Peyer's patch (tissue), 4 donors: ENCODE measurements at regions not wholly inside any gene's neighbourhood (a gene's known extent, or its start where the extent isn't known, plus 50 kb on each side); places are given as distances from the start of the nearest gene placed in this dataset.

Source experiments
- DNase-seq, 3 donors: peaks; one replicate each; pipeline ENCODE4 v3.0.0-alpha.2; 2017 to 2019
- H3K27ac ChIP-seq, 4 donors: fragments of 200-600 bp; sonication (generic); one replicate each; pipeline ENCODE4 v1.5.1; 2016 to 2019
- H3K27me3 ChIP-seq, 2 donors: fragments of 200-600 bp; sonication (generic); one replicate each; pipeline ENCODE4 v1.5.1; 2019
- H3K36me3 ChIP-seq, 3 donors: fragments of 200-600 bp; sonication (generic); one replicate each; pipeline ENCODE4 v1.5.1; 2016 to 2019
- H3K4me1 ChIP-seq, 4 donors: fragments of 200-600 bp; sonication (generic); one replicate each; pipeline ENCODE4 v1.5.1; 2016 to 2019
- H3K4me3 ChIP-seq, 4 donors: fragments of 200-600 bp; sonication (generic); 1 replicate in 3 of 4; 2 replicates in 1 of 4; pipeline ENCODE4 v1.5.1; 2016 to 2019; ENCODE audit warnings: mild to moderate bottlenecking in 1 of 4
- H3K9me3 ChIP-seq, 4 donors: fragments of 200-600 bp; sonication (generic); one replicate each; pipeline ENCODE4 v1.5.1; 2016 to 2019; ENCODE audit warnings: mild to moderate bottlenecking in 1 of 4
- CTCF ChIP-seq, 6 experiments: fragments of 450-650 bp in 4 of 6; fragments of 200-600 bp in 2 of 6; sonication (generic) in 1 of 6; IDR thresholded peaks; one replicate each; pipeline ENCODE4 v1.5.1; 2017 to 2019; ENCODE audit warnings: antibody characterized with exemption in 6 of 6, mild to moderate bottlenecking in 3 of 6, moderate library complexity in 1 of 6
- POLR2A ChIP-seq, 2 donors: fragments of 450-650 bp; IDR thresholded peaks; one replicate each; pipeline ENCODE4 v1.5.1; 2017; ENCODE audit warnings: antibody characterized with exemption in 2 of 2, mild to moderate bottlenecking in 2 of 2, moderate library complexity in 2 of 2

DNA sequence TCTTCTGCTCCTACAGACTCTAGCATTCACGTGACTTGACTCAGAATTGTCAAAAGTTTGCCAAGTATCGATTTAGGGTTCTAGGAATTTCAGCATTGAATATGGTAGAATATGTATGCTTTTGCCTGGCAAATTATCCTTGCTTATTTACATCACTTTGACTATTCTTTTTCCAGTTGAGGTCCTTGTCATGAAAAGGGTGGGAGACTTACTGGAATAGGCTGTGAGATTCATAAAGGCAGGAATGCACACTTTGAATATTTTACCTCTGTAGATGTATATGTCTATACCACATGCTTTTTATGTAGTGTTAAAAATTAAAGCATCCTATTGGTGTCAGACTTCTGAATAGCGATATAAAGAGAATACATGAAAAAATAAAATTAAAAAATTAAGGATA, 378.8 kb upstream of the RARB start:
- H3K27me3 ChIP-seq: no peaks in the 10 kb centered on the region
- no peaks in the 10 kb centered on the region for H3K9me3 ChIP-seq
- no peak for TF ChIP-seq CTCF (IDR thresholded peaks at IDR 0.05)
- TF ChIP-seq POLR2A (IDR thresholded peaks at IDR 0.05): no peak
- H3K4me1 ChIP-seq: no peaks in the 10 kb centered on the region
- H3K36me3 ChIP-seq: no peaks in the 10 kb centered on the region
- no peak overlapping the region for H3K4me3 ChIP-seq
- no peak overlapping the region for H3K27ac ChIP-seq
- DNase-seq: no peak

GRCh38 chr3:25053360-25053759, 374.7 kb upstream of the RARB start:
- H3K4me3 ChIP-seq: no peak overlapping the region
- no peak for TF ChIP-seq CTCF (IDR thresholded peaks at IDR 0.05)
- TF ChIP-seq POLR2A (IDR thresholded peaks at IDR 0.05): no peak
- H3K27me3 ChIP-seq: no peaks in the 10 kb centered on the region
- no peak for DNase-seq
- H3K27ac ChIP-seq: no peak overlapping the region
- H3K4me1 ChIP-seq: no peaks in the 10 kb centered on the region
- no peaks in the 10 kb centered on the region for H3K36me3 ChIP-seq
- no peaks in the 10 kb centered on the region for H3K9me3 ChIP-seq

GRCh38 chr3:25056036-25056755, 371.9 kb upstream of the RARB start:
- Histone ChIP-seq H3K4me3 (no peak overlapping the region), H3K9me3 (no peaks in the 10 kb centered on the region), H3K27ac (no peak overlapping the region), H3K36me3 (no peaks in the 10 kb centered on the region), H3K4me1 (no peaks in the 10 kb centered on the region), H3K27me3 (no peaks in the 10 kb centered on the region)
- TF ChIP-seq POLR2A (IDR thresholded peaks at IDR 0.05): no peak
- no peak for TF ChIP-seq CTCF (IDR thresholded peaks at IDR 0.05)
- DNase-seq: no peak

DNA sequence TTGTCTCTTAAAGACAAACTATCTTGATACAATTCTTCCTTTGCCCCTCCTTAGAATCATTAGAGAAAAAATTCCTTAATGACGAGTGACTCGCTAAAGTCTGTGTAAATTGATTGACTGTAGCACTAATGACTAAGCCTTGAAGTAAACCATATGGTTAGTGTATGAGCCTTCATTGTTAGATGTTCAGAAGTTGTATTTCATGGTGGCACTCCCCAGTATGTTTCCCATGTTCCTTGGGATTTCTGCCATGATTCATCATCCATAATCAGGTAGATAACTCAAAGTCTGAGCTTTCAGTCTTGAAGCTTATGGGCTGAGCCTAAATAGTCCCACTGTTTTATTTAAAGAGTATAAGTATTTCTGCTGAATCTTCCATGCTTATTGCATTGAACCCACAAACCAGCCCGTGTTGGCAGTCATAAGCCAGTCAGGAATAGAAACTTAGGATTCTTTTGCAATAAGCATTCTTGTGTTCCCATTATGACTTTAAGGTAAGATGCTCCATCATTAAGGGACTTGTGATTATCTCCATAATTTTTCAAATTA, 371.2 kb upstream of the RARB start:
- TF ChIP-seq POLR2A (IDR thresholded peaks at IDR 0.05) (no peak), CTCF (IDR thresholded peaks at IDR 0.05) (no peak)
- no peaks in the 10 kb centered on the region for H3K27me3 ChIP-seq
- DNase-seq: no peak
- H3K27ac ChIP-seq: no peak overlapping the region
- H3K4me3 ChIP-seq: no peak overlapping the region
- no peaks in the 10 kb centered on the region for H3K9me3 ChIP-seq
- H3K36me3 ChIP-seq: no peaks in the 10 kb centered on the region
- no peaks in the 10 kb centered on the region for H3K4me1 ChIP-seq

DNA sequence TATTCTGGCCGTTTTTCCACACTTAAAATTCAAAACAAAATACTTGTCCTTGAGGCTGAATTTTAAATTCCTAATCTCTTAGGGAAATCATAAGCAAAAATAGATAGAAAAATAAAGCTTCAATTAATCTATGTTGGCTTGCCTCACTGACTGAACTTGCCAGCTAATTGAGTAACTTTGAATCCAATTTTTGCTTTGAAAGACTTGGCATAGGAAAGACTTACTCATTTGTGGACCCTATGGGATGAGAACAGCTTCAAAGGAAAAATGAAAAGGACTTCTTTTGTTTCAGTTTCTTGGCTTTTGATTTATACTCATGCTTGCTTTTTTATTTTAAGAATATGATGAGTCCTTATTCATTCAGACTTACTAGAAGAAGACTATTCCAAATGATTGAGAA, 370.7 kb upstream of the RARB start:
- Histone ChIP-seq H3K27me3 (no peaks in the 10 kb centered on the region), H3K4me3 (no peak overlapping the region), H3K36me3 (no peaks in the 10 kb centered on the region), H3K27ac (no peak overlapping the region), H3K4me1 (no peaks in the 10 kb centered on the region), H3K9me3 (no peaks in the 10 kb centered on the region)
- no peak for TF ChIP-seq POLR2A (IDR thresholded peaks at IDR 0.05)
- TF ChIP-seq CTCF (IDR thresholded peaks at IDR 0.05): no peak
- DNase-seq: no peak
